ENCODE measurements at regions not wholly inside any gene's neighbourhood (a gene's known extent, or its start where the extent isn't known, plus 50 kb on each side); places are given as distances from the start of the nearest gene placed in this dataset.

DNA sequence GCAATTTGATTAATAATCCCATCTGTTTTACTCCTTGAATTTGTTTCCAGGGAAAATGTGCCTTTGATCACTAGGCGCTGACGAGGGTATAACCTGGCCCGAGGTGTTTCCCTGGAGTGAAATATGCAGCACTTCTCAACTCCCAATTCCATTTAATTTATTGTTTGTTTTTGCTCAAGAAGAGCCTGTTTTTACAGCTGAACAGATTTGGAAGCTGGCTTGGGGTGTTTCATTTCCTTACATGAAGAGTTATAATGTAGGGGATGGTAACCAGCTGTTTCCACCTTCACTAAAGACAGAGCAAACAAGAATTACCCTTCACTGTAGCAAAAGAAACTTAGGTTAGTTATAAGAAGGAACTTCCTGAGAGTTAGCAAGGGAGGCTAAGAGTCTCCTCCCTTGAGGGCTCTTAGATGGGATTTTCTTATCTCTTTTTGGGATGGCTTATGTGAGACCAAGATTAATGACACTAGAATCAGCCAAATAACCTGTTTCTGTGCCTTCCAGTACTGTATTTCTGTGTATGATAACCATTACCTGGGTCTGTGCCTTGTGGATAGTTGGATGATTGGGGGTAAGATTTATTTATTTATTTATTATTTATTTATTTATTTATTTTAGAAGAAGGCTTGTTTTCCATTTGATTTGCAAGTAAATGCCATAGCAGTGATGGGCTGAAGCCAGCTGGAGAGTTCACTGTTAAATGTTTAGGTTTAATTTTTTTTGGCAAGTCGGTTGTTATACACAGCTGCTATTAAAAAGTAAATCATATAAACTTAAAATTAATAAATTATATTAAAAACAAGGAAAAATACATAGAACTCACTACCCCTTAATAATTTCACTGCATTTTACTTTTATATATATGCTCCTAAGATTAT is 162.2 kb upstream of the BMP2 start:
- intact Hi-C loops (cut with micrococcal nuclease; ENCODE audit: unreplicated experiment): no loop called here
- Histone ChIP-seq H3K9me3 (ENCODE audit: control insufficient read depth, insufficient read depth, low read depth, low read length) (no peaks in the 10 kb centered on the region), H3K4me3 (ENCODE audit: low read depth in 2 of 2, low read length in 2 of 2) (no peak overlapping the region), H3K4me1 (ENCODE audit: control insufficient read depth, insufficient read depth, low read length) (no peaks in the 10 kb centered on the region), H3K36me3 (ENCODE audit: control insufficient read depth, insufficient read depth, low read length) (no peaks in the 10 kb centered on the region), H3K27ac (ENCODE audit: low read length) (no peak overlapping the region), H3K27me3 (ENCODE audit: control insufficient read depth, insufficient read depth, low read length) (no peaks in the 10 kb centered on the region)
- ChIA-PET CTCF (no interaction called here), POLR2A (no interaction called here)
- in situ Hi-C loops (cut with HindIII; ENCODE audit: low pct_unique_long_range_greater_than_20kb, low sequenced_read_pairs): no loop called here
- TF ChIP-seq, protein P1, sequence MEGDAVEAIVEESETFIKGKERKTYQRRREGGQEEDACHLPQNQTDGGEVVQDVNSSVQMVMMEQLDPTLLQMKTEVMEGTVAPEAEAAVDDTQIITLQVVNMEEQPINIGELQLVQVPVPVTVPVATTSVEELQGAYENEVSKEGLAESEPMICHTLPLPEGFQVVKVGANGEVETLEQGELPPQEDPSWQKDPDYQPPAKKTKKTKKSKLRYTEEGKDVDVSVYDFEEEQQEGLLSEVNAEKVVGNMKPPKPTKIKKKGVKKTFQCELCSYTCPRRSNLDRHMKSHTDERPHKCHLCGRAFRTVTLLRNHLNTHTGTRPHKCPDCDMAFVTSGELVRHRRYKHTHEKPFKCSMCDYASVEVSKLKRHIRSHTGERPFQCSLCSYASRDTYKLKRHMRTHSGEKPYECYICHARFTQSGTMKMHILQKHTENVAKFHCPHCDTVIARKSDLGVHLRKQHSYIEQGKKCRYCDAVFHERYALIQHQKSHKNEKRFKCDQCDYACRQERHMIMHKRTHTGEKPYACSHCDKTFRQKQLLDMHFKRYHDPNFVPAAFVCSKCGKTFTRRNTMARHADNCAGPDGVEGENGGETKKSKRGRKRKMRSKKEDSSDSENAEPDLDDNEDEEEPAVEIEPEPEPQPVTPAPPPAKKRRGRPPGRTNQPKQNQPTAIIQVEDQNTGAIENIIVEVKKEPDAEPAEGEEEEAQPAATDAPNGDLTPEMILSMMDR (IDR thresholded peaks at IDR 0.05): no peak
- TF ChIP-seq SIN3A (IDR thresholded peaks at IDR 0.05; ENCODE audit: borderline replicate concordance, insufficient read depth, low read depth, low read length) (no peak), TCF7L2 (IDR thresholded peaks at IDR 0.05; ENCODE audit: low read depth, low read length) (no peak), POLR2AphosphoS5 (IDR thresholded peaks at IDR 0.05; ENCODE audit: low read depth, low read length) (no peak)
- TF ChIP-seq, protein P2, sequence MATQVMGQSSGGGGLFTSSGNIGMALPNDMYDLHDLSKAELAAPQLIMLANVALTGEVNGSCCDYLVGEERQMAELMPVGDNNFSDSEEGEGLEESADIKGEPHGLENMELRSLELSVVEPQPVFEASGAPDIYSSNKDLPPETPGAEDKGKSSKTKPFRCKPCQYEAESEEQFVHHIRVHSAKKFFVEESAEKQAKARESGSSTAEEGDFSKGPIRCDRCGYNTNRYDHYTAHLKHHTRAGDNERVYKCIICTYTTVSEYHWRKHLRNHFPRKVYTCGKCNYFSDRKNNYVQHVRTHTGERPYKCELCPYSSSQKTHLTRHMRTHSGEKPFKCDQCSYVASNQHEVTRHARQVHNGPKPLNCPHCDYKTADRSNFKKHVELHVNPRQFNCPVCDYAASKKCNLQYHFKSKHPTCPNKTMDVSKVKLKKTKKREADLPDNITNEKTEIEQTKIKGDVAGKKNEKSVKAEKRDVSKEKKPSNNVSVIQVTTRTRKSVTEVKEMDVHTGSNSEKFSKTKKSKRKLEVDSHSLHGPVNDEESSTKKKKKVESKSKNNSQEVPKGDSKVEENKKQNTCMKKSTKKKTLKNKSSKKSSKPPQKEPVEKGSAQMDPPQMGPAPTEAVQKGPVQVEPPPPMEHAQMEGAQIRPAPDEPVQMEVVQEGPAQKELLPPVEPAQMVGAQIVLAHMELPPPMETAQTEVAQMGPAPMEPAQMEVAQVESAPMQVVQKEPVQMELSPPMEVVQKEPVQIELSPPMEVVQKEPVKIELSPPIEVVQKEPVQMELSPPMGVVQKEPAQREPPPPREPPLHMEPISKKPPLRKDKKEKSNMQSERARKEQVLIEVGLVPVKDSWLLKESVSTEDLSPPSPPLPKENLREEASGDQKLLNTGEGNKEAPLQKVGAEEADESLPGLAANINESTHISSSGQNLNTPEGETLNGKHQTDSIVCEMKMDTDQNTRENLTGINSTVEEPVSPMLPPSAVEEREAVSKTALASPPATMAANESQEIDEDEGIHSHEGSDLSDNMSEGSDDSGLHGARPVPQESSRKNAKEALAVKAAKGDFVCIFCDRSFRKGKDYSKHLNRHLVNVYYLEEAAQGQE (IDR thresholded peaks at IDR 0.05; ENCODE audit: insufficient read depth in 1 of 2, low read depth in 2 of 2, low read length in 1 of 2): no peak
- ATAC-seq: no peak
- no peak for DNase-seq (ENCODE audit: low read depth, low spot score)
- no TSS peak for BruUV-seq (replicated peaks)

DNA sequence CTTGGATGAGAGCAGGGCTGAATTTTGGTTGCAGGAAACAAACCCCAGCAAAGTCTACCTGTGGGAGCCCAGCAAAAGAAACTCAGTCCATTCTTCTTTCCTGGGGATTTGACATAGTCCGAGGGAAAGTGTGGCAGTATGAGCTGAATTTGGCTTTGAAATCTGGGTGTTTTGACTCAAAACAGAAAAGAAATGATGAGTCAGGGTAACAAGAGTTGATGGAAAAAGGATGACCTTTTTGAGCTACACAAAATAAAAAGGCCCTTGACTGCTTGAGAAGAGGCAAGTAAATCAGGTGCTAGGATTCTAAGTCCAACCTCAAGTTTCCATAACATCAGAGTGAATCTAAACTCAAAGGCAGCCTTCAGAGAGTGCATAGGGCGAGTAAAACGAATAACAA is 163.3 kb upstream of the BMP2 start:
- in situ Hi-C loops (cut with HindIII; ENCODE audit: low pct_unique_long_range_greater_than_20kb, low sequenced_read_pairs): no loop called here
- TF ChIP-seq, protein P2 (IDR thresholded peaks at IDR 0.05; ENCODE audit: insufficient read depth in 1 of 2, low read depth in 2 of 2, low read length in 1 of 2): no peak
- TF ChIP-seq TCF7L2 (IDR thresholded peaks at IDR 0.05; ENCODE audit: low read depth, low read length): no peak
- TF ChIP-seq, protein P1 (IDR thresholded peaks at IDR 0.05): no peak
- no peak for TF ChIP-seq SIN3A (IDR thresholded peaks at IDR 0.05; ENCODE audit: borderline replicate concordance, insufficient read depth, low read depth, low read length)
- no peak for TF ChIP-seq POLR2AphosphoS5 (IDR thresholded peaks at IDR 0.05; ENCODE audit: low read depth, low read length)
- no peak for ATAC-seq

More for the DNA sequence above, 163.3 kb upstream of the BMP2 start:
- intact Hi-C loops (cut with micrococcal nuclease; ENCODE audit: unreplicated experiment): no loop called here
- no peaks in the 10 kb centered on the region for H3K9me3 ChIP-seq (ENCODE audit: control insufficient read depth, insufficient read depth, low read depth, low read length)
- ChIA-PET CTCF (no interaction called here), POLR2A (no interaction called here)
- H3K4me3 ChIP-seq (ENCODE audit: low read depth in 2 of 2, low read length in 2 of 2): no peak overlapping the region
- H3K4me1 ChIP-seq (ENCODE audit: control insufficient read depth, insufficient read depth, low read length): no peaks in the 10 kb centered on the region
- H3K27me3 ChIP-seq (ENCODE audit: control insufficient read depth, insufficient read depth, low read length): no peaks in the 10 kb centered on the region
- no peak for DNase-seq (ENCODE audit: low read depth, low spot score)
- BruUV-seq (replicated peaks): no TSS peak
- no peak overlapping the region for H3K27ac ChIP-seq (ENCODE audit: low read length)
- H3K36me3 ChIP-seq (ENCODE audit: control insufficient read depth, insufficient read depth, low read length): no peaks in the 10 kb centered on the region
